ENCODE measurements at regions not wholly inside any gene's neighbourhood (a gene's known extent, or its start where the extent isn't known, plus 50 kb on each side); places are given as distances from the start of the nearest gene placed in this dataset.

- TF ChIP-seq, protein P1, sequence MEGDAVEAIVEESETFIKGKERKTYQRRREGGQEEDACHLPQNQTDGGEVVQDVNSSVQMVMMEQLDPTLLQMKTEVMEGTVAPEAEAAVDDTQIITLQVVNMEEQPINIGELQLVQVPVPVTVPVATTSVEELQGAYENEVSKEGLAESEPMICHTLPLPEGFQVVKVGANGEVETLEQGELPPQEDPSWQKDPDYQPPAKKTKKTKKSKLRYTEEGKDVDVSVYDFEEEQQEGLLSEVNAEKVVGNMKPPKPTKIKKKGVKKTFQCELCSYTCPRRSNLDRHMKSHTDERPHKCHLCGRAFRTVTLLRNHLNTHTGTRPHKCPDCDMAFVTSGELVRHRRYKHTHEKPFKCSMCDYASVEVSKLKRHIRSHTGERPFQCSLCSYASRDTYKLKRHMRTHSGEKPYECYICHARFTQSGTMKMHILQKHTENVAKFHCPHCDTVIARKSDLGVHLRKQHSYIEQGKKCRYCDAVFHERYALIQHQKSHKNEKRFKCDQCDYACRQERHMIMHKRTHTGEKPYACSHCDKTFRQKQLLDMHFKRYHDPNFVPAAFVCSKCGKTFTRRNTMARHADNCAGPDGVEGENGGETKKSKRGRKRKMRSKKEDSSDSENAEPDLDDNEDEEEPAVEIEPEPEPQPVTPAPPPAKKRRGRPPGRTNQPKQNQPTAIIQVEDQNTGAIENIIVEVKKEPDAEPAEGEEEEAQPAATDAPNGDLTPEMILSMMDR (IDR thresholded peaks at IDR 0.05; ENCODE audit: borderline replicate concordance, insufficient read depth, low read depth, low read length): no peak
- no peak overlapping the region for H3K4me3 ChIP-seq (ENCODE audit: low read depth, low read length)
These were observed 262.0 kb upstream of the RARB start for GRCh38 chr3:25166016-25166415.

- TF ChIP-seq, protein P1 (IDR thresholded peaks at IDR 0.05; ENCODE audit: borderline replicate concordance, insufficient read depth, low read depth, low read length): no peak
- H3K4me3 ChIP-seq (ENCODE audit: low read depth, low read length): no peak overlapping the region
These were observed 258.9 kb upstream of the RARB start for GRCh38 chr3:25169151-25169550.

- TF ChIP-seq, protein P1 (IDR thresholded peaks at IDR 0.05; ENCODE audit: borderline replicate concordance, insufficient read depth, low read depth, low read length): no peak
- no peak overlapping the region for H3K4me3 ChIP-seq (ENCODE audit: low read depth, low read length)
These were observed 258.0 kb upstream of the RARB start for GRCh38 chr3:25170021-25170420.

GRCh38 chr3:25171118-25171807, 256.8 kb upstream of the RARB start:
- no peak overlapping the region for H3K4me3 ChIP-seq (ENCODE audit: low read depth, low read length)
- TF ChIP-seq, protein P1 (IDR thresholded peaks at IDR 0.05; ENCODE audit: borderline replicate concordance, insufficient read depth, low read depth, low read length): no peak

DNA sequence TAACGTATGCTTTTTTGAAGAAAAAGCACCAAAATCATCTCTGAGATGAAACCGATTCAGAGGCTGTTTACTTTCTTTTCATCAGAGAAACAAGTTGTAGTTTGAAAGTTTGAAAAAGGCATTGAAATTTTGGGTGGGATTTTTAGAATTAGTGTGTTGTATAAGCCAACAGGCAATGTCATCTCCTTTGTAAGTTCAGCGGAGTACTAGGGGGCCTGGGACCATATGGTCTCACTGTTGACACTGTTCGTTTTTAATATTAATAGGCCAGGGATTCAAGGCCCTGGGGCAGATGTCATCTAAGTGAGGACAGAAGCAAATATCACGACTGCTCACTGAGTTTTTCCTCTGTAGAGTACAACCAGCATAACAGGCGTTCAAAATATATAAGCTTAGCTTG, 256.2 kb upstream of the RARB start:
- H3K4me3 ChIP-seq (ENCODE audit: low read depth, low read length): no peak overlapping the region
- TF ChIP-seq, protein P1 (IDR thresholded peaks at IDR 0.05; ENCODE audit: borderline replicate concordance, insufficient read depth, low read depth, low read length): no peak

- TF ChIP-seq, protein P1 (IDR thresholded peaks at IDR 0.05; ENCODE audit: borderline replicate concordance, insufficient read depth, low read depth, low read length): no peak
- H3K4me3 ChIP-seq (ENCODE audit: low read depth, low read length): no peak overlapping the region
These were observed 254.5 kb upstream of the RARB start for GRCh38 chr3:25173606-25174005.

- TF ChIP-seq, protein P1 (IDR thresholded peaks at IDR 0.05; ENCODE audit: borderline replicate concordance, insufficient read depth, low read depth, low read length): no peak
- no peak overlapping the region for H3K4me3 ChIP-seq (ENCODE audit: low read depth, low read length)
These were observed 253.8 kb upstream of the RARB start for GRCh38 chr3:25174251-25174650.
